Ascending aorta (tissue), 2 donors: ENCODE measurements at regions not wholly inside any gene's neighbourhood (a gene's known extent, or its start where the extent isn't known, plus 50 kb on each side); places are given as distances from the start of the nearest gene placed in this dataset.

Experiments used
- DNase-seq, 2 donors: peaks; one replicate each; pipeline ENCODE4 v3.0.0-alpha.2; 2019; ENCODE audit warnings: low spot score in 2 of 2
- H3K27ac ChIP-seq, 2 donors: fragments of 200-600 bp; sonication (generic); one replicate each; pipeline ENCODE4 v1.5.1; 2016 to 2017; ENCODE audit warnings: mild to moderate bottlenecking in 1 of 2
- H3K27me3 ChIP-seq: fragments of 200-600 bp; sonication (generic); one replicate; pipeline ENCODE4 v1.5.1; 2017
- H3K36me3 ChIP-seq, 2 donors: fragments of 200-600 bp; sonication (generic); one replicate each; pipeline ENCODE4 v1.5.1; 2016
- H3K4me1 ChIP-seq, 2 donors: fragments of 200-600 bp; sonication (generic); one replicate each; pipeline ENCODE4 v1.5.1; 2016 to 2017; ENCODE audit warnings: mild to moderate bottlenecking in 1 of 2
- H3K4me3 ChIP-seq, 2 donors: fragments of 200-600 bp; sonication (generic); one replicate each; pipeline ENCODE4 v1.5.1; 2016 to 2017; ENCODE audit warnings: mild to moderate bottlenecking in 1 of 2
- H3K9me3 ChIP-seq, 2 donors: fragments of 200-600 bp; sonication (generic); one replicate each; pipeline ENCODE4 v1.5.1; 2016
- intact Hi-C: fragments of 100-400 bp; cut with DNase I; formaldehyde crosslinking; loops from one replicate; pipeline ENCODE4 v1.15.1; 2023
- TF ChIP-seq, protein P1 (sequence below), 3 experiments: fragments of 200-600 bp in 2 of 3; fragments of 450-650 bp in 1 of 3; sonication (generic) in 2 of 3; IDR thresholded peaks; one replicate each; pipeline ENCODE4 v1.5.1; 2016 to 2019; ENCODE audit warnings: antibody characterized with exemption in 3 of 3, mild to moderate bottlenecking in 1 of 3, moderate library complexity in 1 of 3

DNA sequence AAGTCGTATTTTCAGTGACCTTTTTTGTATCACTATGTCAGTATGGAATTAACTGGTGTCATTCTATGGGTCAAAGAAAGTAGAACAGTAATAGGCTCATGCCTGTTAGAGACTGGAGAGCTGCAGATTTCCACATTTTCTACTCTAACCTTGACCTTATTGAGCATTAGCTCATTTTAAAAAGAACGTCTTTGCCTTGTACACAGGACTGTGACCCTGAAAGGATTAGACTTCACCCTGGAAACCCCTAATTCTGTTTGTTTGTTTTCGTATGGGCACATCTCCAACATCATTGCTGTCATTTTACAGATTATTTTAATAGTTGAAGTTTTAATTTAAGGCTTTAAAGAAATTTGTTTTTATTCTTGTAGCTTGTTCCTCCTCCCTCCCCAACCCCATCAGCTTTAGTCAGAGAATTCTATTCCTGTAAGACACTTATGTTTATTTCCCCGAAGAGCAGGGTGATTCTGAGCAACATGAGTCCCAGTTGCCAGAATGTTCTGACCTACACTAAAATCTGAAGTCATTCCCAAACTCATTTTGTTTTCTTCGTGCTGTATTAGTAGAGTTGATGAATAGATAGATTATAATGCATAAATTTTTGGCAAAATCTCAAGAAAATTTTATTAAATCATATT is 451.3 kb downstream of the FOXG1 start:
- intact Hi-C loops = no loop called here
- Histone ChIP-seq H3K9me3 (no peaks in the 10 kb centered on the region), H3K4me1 (no peaks in the 10 kb centered on the region), H3K4me3 (no peak overlapping the region), H3K27me3 (no peaks in the 10 kb centered on the region), H3K27ac (no peak overlapping the region), H3K36me3 (no peaks in the 10 kb centered on the region)
- TF ChIP-seq, protein P1, sequence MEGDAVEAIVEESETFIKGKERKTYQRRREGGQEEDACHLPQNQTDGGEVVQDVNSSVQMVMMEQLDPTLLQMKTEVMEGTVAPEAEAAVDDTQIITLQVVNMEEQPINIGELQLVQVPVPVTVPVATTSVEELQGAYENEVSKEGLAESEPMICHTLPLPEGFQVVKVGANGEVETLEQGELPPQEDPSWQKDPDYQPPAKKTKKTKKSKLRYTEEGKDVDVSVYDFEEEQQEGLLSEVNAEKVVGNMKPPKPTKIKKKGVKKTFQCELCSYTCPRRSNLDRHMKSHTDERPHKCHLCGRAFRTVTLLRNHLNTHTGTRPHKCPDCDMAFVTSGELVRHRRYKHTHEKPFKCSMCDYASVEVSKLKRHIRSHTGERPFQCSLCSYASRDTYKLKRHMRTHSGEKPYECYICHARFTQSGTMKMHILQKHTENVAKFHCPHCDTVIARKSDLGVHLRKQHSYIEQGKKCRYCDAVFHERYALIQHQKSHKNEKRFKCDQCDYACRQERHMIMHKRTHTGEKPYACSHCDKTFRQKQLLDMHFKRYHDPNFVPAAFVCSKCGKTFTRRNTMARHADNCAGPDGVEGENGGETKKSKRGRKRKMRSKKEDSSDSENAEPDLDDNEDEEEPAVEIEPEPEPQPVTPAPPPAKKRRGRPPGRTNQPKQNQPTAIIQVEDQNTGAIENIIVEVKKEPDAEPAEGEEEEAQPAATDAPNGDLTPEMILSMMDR (IDR thresholded peaks at IDR 0.05) = no peak
- no peak for DNase-seq

DNA sequence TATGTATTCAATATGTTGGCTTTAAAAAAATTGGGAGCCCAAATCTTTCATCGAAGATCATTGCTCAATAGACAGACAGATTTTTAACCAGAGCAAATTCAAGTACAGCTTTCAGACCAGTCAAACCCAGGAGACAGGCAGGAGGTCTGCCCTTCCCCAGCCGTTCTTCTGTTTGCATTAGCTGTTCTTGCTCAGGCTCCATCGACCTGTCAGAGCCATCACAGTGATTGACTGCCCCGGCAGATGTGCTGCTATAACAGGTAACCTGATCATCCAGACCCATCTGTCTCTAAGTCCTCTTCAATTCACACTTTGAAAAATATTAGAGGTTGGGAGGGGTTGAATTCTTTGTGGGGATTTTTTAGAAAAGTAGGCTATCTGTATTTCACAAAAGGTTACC is 453.5 kb downstream of the FOXG1 start:
- no peak overlapping the region for H3K27ac ChIP-seq
- intact Hi-C loops = no loop called here
- no peaks in the 10 kb centered on the region for H3K27me3 ChIP-seq
- no peak overlapping the region for H3K4me3 ChIP-seq
- H3K9me3 ChIP-seq = no peaks in the 10 kb centered on the region
- H3K4me1 ChIP-seq = no peaks in the 10 kb centered on the region
- TF ChIP-seq, protein P1 (IDR thresholded peaks at IDR 0.05) = no peak
- DNase-seq = no peak
- no peaks in the 10 kb centered on the region for H3K36me3 ChIP-seq

DNA sequence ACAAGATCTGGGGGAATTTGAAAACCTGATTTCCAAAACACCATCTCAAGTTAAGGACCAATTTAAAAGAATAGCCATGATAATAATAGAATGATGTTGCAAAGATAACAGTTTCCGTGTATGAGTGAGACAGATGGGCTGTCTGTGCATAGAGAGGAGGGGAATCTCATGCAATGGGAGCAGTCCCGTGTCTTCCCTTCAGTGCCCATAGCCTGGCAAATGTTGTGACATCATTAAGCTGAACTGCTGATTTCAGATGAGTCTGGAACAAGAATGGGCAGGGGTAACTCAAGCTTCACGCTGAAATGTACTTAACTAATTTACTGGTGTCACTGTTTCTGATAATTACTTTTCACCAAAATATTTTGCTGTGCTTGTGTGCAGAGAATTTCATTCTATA is 454.0 kb downstream of the FOXG1 start:
- no peak overlapping the region for H3K4me3 ChIP-seq
- H3K27me3 ChIP-seq = no peaks in the 10 kb centered on the region
- H3K36me3 ChIP-seq = no peaks in the 10 kb centered on the region
- TF ChIP-seq, protein P1 (IDR thresholded peaks at IDR 0.05) = no peak
- no peaks in the 10 kb centered on the region for H3K4me1 ChIP-seq
- no peaks in the 10 kb centered on the region for H3K9me3 ChIP-seq
- no peak overlapping the region for H3K27ac ChIP-seq
- intact Hi-C loops = no loop called here
- DNase-seq = no peak

DNA sequence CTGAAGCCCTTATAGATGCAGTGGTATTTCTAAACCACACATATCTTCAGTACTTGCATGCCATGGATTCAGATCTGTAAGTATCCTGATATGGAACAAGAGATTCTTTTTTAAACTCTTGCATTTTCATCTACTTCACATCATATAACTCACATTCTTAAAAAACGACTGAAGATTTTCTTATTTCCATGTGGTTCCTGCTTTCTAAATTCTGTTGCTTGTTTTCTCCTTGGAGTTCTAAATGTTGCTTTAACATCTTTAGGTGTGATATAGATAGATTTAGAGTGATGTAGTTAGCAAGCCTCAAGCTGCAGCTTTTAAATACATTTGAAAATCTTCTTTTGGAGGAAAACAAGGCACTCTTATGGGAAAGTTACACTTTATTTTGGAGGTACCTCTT is 455.4 kb downstream of the FOXG1 start:
- Histone ChIP-seq H3K4me3 (no peak overlapping the region), H3K27ac (no peak overlapping the region), H3K36me3 (no peaks in the 10 kb centered on the region), H3K4me1 (no peaks in the 10 kb centered on the region), H3K27me3 (no peaks in the 10 kb centered on the region), H3K9me3 (no peaks in the 10 kb centered on the region)
- DNase-seq = no peak
- intact Hi-C loops = no loop called here
- TF ChIP-seq, protein P1 (IDR thresholded peaks at IDR 0.05) = no peak

DNA sequence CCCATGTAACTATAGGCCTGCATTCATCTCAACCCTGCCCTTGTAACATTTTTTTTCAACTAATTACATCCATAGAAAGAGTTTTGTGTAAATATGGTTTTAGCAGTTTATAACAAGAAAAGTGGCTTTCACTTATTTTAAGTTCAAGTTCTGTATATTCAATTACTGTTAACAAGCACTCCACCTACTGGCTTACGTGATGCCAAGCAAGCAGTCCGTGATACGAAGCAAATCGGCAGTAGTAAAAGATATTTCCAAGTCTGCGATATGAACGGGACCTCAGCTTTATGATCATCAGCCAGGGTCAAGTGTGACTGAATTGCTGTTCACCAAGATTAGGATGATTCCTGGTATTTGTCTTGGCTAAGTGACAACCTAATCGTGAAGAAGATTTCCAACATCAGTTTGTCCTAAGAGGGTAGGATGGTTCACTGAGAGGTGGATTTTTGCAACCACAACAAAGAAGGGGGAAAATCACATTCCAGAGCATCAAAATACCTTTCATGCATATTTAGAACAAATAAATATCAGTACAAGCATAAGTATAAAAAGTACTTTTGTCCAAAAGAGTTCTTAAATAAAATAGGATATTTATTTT is 456.2 kb downstream of the FOXG1 start:
- no peak overlapping the region for H3K4me3 ChIP-seq
- no peaks in the 10 kb centered on the region for H3K27me3 ChIP-seq
- H3K4me1 ChIP-seq = no peaks in the 10 kb centered on the region
- no peaks in the 10 kb centered on the region for H3K9me3 ChIP-seq
- no peak overlapping the region for H3K27ac ChIP-seq
- intact Hi-C loops = no loop called here
- H3K36me3 ChIP-seq = no peaks in the 10 kb centered on the region
- TF ChIP-seq, protein P1 (IDR thresholded peaks at IDR 0.05) = peak in 1 of 3 experiments; percentile 13
- no peak for DNase-seq
